CD4-positive, CD25-positive, alpha-beta regulatory T cell (primary cell): ENCODE measurements at regions not wholly inside any gene's neighbourhood (a gene's known extent, or its start where the extent isn't known, plus 50 kb on each side); places are given as distances from the start of the nearest gene placed in this dataset.

ENCODE experiments used
- ATAC-seq, 2 donors: fragments of 150-1000 bp; cut with Tn5 transposase; one replicate each; pipeline ENCODE4 v1.10.0; 2021; ENCODE audit warnings: low read depth in 2 of 2, moderate number of reproducible peaks in 2 of 2, moderate library complexity in 1 of 2
- DNase-seq, 3 donors: peaks; one replicate each; pipeline versions ENCODE4 v3.0.0 to v3.0.0-alpha.2; 2012 to 2022; ENCODE audit warnings: mixed read lengths in 1 of 3
- H3K27ac ChIP-seq: one replicate; pipeline ENCODE4 v1.7.0; 2013; ENCODE audit warnings: mild to moderate bottlenecking, low read length; ENCODE audit not compliant: insufficient read depth, poor library complexity, severe bottlenecking
- H3K27me3 ChIP-seq: one replicate; pipeline ENCODE4 v1.7.0; 2013; ENCODE audit warnings: low read length; ENCODE audit not compliant: control insufficient read depth, insufficient read depth
- H3K36me3 ChIP-seq: one replicate; pipeline ENCODE4 v1.7.0; 2013; ENCODE audit warnings: mild to moderate bottlenecking, low read length, moderate library complexity; ENCODE audit not compliant: control insufficient read depth, insufficient read depth
- H3K4me1 ChIP-seq: 2 replicates; pipeline ENCODE4 v1.7.0; 2013; ENCODE audit warnings: mild to moderate bottlenecking, low read length; ENCODE audit not compliant: insufficient read depth, control insufficient read depth, poor library complexity, severe bottlenecking
- H3K4me3 ChIP-seq: one replicate; pipeline ENCODE4 v1.7.0; 2013; ENCODE audit warnings: low read depth, mild to moderate bottlenecking, low read length, moderate library complexity
- H3K9me3 ChIP-seq, 2 experiments: 1 replicate in 1 of 2; 2 replicates in 1 of 2; pipeline ENCODE4 v1.7.0; 2013; ENCODE audit warnings: low read length in 2 of 2, mild to moderate bottlenecking in 1 of 2, moderate library complexity in 1 of 2; ENCODE audit not compliant: control insufficient read depth in 2 of 2
- H3K27ac Mint-ChIP-seq, 3 donors: one replicate each; pipeline ENCODE4 v1.8.0; 2020 to 2022; ENCODE audit warnings: mild to moderate bottlenecking in 3 of 3, mixed read lengths in 3 of 3, moderate library complexity in 2 of 3
- H3K27me3 Mint-ChIP-seq: one replicate; pipeline ENCODE4 v1.8.0; 2022; ENCODE audit warnings: mild to moderate bottlenecking, mixed read lengths
- H3K36me3 Mint-ChIP-seq: one replicate; pipeline ENCODE4 v1.8.0; 2020; ENCODE audit warnings: mixed read lengths
- H3K4me1 Mint-ChIP-seq, 4 donors: one replicate each; pipeline ENCODE4 v1.8.0; 2020 to 2022; ENCODE audit warnings: mixed read lengths in 4 of 4, mild to moderate bottlenecking in 1 of 4
- H3K4me3 Mint-ChIP-seq, 4 donors: one replicate each; pipeline ENCODE4 v1.8.0; 2020 to 2022; ENCODE audit warnings: mild to moderate bottlenecking in 4 of 4, mixed read lengths in 4 of 4, moderate library complexity in 3 of 4
- H3K9me3 Mint-ChIP-seq, 7 donors: one replicate each; pipeline ENCODE4 v1.8.0; 2020 to 2022; ENCODE audit warnings: mixed read lengths in 7 of 7, mild to moderate bottlenecking in 3 of 7, moderate library complexity in 2 of 7

GRCh38 chr15:93438310-93438709 is 349.3 kb upstream of the RGMA start:
- ATAC-seq (no peak), DNase-seq (no peak)
- Mint-ChIP-seq H3K36me3 (no peaks in the 10 kb centered on the region), H3K4me1 (no peaks in the 10 kb centered on the region), H3K27ac (no peak overlapping the region), H3K4me3 (no peak overlapping the region), H3K9me3 (peaks cover 0 to 4% (median 2%) of the 10 kb centered on the region in 7 donors), H3K27me3 (no peaks in the 10 kb centered on the region)
- Histone ChIP-seq H3K4me1 (no peaks in the 10 kb centered on the region), H3K36me3 (no peaks in the 10 kb centered on the region), H3K27ac (no peak overlapping the region), H3K9me3 (no peaks in the 10 kb centered on the region), H3K27me3 (no peaks in the 10 kb centered on the region), H3K4me3 (no peak overlapping the region)

DNA sequence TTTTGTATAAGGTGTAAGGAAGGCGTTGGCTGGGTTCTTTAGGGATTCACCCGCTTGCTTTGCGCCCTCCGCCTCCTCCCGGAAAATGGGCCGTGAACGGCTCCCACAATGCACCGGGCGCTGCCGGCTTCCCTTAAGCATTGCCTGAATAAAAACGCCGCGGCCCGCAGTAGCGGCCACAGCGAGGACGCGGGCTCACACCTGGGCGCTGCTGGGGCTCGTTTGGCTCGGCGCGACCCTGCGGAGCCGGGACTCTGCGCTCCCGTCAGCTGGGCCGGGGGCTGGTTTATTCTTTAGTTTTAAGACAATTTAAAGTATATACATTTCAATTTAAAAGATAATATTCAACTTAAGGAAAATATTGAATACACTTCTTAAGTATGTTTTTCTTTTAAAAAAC is 343.5 kb upstream of the RGMA start:
- DNase-seq (no peak), ATAC-seq (no peak)

GRCh38 chr15:93428807-93429351 is 339.9 kb upstream of the RGMA start:
- H3K36me3 Mint-ChIP-seq = no peaks in the 10 kb centered on the region
- no peak overlapping the region for H3K4me3 Mint-ChIP-seq
- no peaks in the 10 kb centered on the region for H3K4me1 Mint-ChIP-seq
- H3K27ac ChIP-seq = no peak overlapping the region
- ATAC-seq (no peak), DNase-seq (no peak)
- peaks cover 0 to 2% (median 0%) of the 10 kb centered on the region in 7 donors for H3K9me3 Mint-ChIP-seq
- no peak overlapping the region for H3K27ac Mint-ChIP-seq
- no peaks in the 10 kb centered on the region for H3K4me1 ChIP-seq
- H3K36me3 ChIP-seq = no peaks in the 10 kb centered on the region
- no peak overlapping the region for H3K4me3 ChIP-seq
- H3K9me3 ChIP-seq = no peaks in the 10 kb centered on the region
- H3K27me3 ChIP-seq = no peaks in the 10 kb centered on the region
- no peaks in the 10 kb centered on the region for H3K27me3 Mint-ChIP-seq

More for the DNA sequence above, 343.5 kb upstream of the RGMA start:
- no peaks in the 10 kb centered on the region for H3K4me1 Mint-ChIP-seq
- H3K27ac Mint-ChIP-seq = no peak overlapping the region
- no peaks in the 10 kb centered on the region for H3K36me3 Mint-ChIP-seq
- no peak overlapping the region for H3K27ac ChIP-seq
- H3K4me3 Mint-ChIP-seq = no peak overlapping the region
- H3K9me3 ChIP-seq = no peaks in the 10 kb centered on the region
- H3K36me3 ChIP-seq = no peaks in the 10 kb centered on the region
- no peaks in the 10 kb centered on the region for H3K4me1 ChIP-seq
- peaks cover 0 to 4% (median 0%) of the 10 kb centered on the region in 7 donors for H3K9me3 Mint-ChIP-seq
- H3K4me3 ChIP-seq = no peak overlapping the region
- no peaks in the 10 kb centered on the region for H3K27me3 ChIP-seq
- H3K27me3 Mint-ChIP-seq = no peaks in the 10 kb centered on the region

DNA sequence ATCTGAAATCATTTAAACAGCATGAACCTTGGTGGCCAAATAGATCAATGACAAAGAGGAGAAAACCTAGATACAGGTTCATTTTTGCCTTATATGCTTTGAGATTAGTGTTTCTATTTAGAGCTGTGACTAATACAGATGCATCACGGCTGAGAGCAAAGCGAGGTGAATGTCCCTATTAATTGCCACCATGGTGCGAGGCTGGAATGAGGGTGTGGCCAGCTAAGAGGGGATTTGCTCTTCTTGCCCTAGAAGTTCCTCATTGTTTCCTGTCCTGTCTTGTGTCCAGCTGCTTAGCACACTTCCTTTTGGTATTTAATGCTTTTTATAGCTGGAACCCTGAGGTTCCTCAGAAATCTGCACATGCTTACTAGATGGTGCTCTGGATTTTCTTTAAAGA is 339.1 kb upstream of the RGMA start:
- Histone ChIP-seq H3K4me3 (no peak overlapping the region), H3K9me3 (no peaks in the 10 kb centered on the region), H3K27ac (no peak overlapping the region), H3K4me1 (no peaks in the 10 kb centered on the region), H3K27me3 (no peaks in the 10 kb centered on the region), H3K36me3 (no peaks in the 10 kb centered on the region)
- H3K4me3 Mint-ChIP-seq = no peak overlapping the region
- peaks cover 0 to under 1% (median 0%) of the 10 kb centered on the region in 7 donors for H3K9me3 Mint-ChIP-seq
- DNase-seq (no peak), ATAC-seq (no peak)
- H3K36me3 Mint-ChIP-seq = no peaks in the 10 kb centered on the region
- no peak overlapping the region for H3K27ac Mint-ChIP-seq
- no peaks in the 10 kb centered on the region for H3K4me1 Mint-ChIP-seq
- H3K27me3 Mint-ChIP-seq = peaks cover 5% of the 10 kb centered on the region

GRCh38 chr15:93424131-93424530 is 335.1 kb upstream of the RGMA start:
- no peak overlapping the region for H3K27ac Mint-ChIP-seq
- peaks cover 5% of the 10 kb centered on the region for H3K27me3 Mint-ChIP-seq
- H3K36me3 ChIP-seq = no peaks in the 10 kb centered on the region
- H3K4me3 ChIP-seq = no peak overlapping the region
- ATAC-seq (no peak), DNase-seq (no peak)
- no peaks in the 10 kb centered on the region for H3K4me1 Mint-ChIP-seq
- H3K9me3 ChIP-seq = no peaks in the 10 kb centered on the region
- no peaks in the 10 kb centered on the region for H3K36me3 Mint-ChIP-seq
- no peaks in the 10 kb centered on the region for H3K9me3 Mint-ChIP-seq
- H3K4me1 ChIP-seq = no peaks in the 10 kb centered on the region
- H3K4me3 Mint-ChIP-seq = no peak overlapping the region
- H3K27me3 ChIP-seq = no peaks in the 10 kb centered on the region
- no peak overlapping the region for H3K27ac ChIP-seq

GRCh38 chr15:93422476-93422875 is 333.5 kb upstream of the RGMA start:
- no peaks in the 10 kb centered on the region for H3K36me3 ChIP-seq
- H3K27me3 ChIP-seq = no peaks in the 10 kb centered on the region
- H3K27ac ChIP-seq = no peak overlapping the region
- DNase-seq (no peak), ATAC-seq (no peak)
- H3K36me3 Mint-ChIP-seq = no peaks in the 10 kb centered on the region
- H3K9me3 ChIP-seq = no peaks in the 10 kb centered on the region
- peaks cover 5% of the 10 kb centered on the region for H3K27me3 Mint-ChIP-seq
- H3K4me1 ChIP-seq = no peaks in the 10 kb centered on the region
- no peak overlapping the region for H3K4me3 Mint-ChIP-seq
- H3K4me1 Mint-ChIP-seq = no peaks in the 10 kb centered on the region
- no peaks in the 10 kb centered on the region for H3K9me3 Mint-ChIP-seq
- H3K4me3 ChIP-seq = no peak overlapping the region
- H3K27ac Mint-ChIP-seq = no peak overlapping the region

DNA sequence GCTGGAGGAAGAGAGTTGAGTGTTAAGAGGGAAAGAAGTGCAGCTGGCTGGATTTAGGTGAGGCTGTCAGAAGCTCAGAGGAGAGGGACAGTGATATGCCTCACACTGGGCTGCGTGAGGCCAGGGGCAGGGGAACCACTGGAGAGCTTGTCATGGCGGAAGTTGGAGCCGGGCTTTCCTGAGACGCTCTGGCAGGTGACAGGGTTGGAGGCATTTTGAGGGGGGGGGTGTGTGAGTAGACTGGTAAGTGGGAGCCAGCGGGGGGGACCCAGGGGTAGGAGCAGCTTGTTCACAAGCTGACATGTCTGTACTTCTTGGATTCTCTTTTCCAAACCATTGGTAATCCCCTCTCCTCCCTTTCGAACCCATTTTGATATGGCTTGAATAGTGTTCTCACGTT is 331.5 kb upstream of the RGMA start:
- Histone ChIP-seq H3K27ac (no peak overlapping the region), H3K9me3 (no peaks in the 10 kb centered on the region), H3K4me1 (no peaks in the 10 kb centered on the region), H3K36me3 (no peaks in the 10 kb centered on the region), H3K27me3 (no peaks in the 10 kb centered on the region), H3K4me3 (no peak overlapping the region)
- H3K4me1 Mint-ChIP-seq = no peaks in the 10 kb centered on the region
- no peaks in the 10 kb centered on the region for H3K9me3 Mint-ChIP-seq
- ATAC-seq (no peak), DNase-seq (no peak)
- H3K27me3 Mint-ChIP-seq = peaks cover 5% of the 10 kb centered on the region
- no peaks in the 10 kb centered on the region for H3K36me3 Mint-ChIP-seq
- H3K27ac Mint-ChIP-seq = no peak overlapping the region
- H3K4me3 Mint-ChIP-seq = no peak overlapping the region

DNA sequence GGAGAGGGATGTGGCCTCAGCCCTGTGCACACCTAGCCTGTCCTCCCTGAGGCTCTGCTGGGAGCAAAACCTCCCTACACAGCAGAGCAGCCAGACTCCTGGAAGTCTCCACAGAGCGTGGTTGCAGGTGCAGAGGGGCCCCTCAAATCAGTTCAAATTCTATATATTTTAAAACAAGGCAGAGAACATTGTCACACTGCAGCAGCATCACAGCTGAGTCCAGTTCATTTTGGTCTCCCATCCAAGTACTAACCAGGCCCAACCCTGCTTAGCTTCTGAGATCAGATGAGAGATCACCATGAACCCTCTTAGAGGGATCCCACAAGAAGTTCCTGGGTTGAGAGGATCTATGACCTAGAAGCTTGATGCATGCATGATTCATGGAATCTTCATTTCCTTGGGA is 331.0 kb upstream of the RGMA start:
- DNase-seq = no peak
- H3K4me3 ChIP-seq = no peak overlapping the region
- H3K36me3 Mint-ChIP-seq = no peaks in the 10 kb centered on the region

More for the DNA sequence above, 331.0 kb upstream of the RGMA start:
- H3K27ac ChIP-seq = no peak overlapping the region
- no peak overlapping the region for H3K4me3 Mint-ChIP-seq
- H3K4me1 Mint-ChIP-seq = no peaks in the 10 kb centered on the region
- no peaks in the 10 kb centered on the region for H3K9me3 Mint-ChIP-seq
- no peaks in the 10 kb centered on the region for H3K36me3 ChIP-seq
- H3K4me1 ChIP-seq = no peaks in the 10 kb centered on the region
- H3K27me3 Mint-ChIP-seq = peaks cover 5% of the 10 kb centered on the region
- no peaks in the 10 kb centered on the region for H3K9me3 ChIP-seq
- H3K27me3 ChIP-seq = no peaks in the 10 kb centered on the region
- no peak for ATAC-seq
- no peak overlapping the region for H3K27ac Mint-ChIP-seq
